T-helper 1 cell treated with Interleukin-12 subunit alpha and Interleukin-12 subunit beta and Interleukin-4 antibody, amounts not matched to agents 30 μg/mL and 1 μg/mL, for 36 hours (primary cell): ENCODE measurements at regions not wholly inside any gene's neighbourhood (a gene's known extent, or its start where the extent isn't known, plus 50 kb on each side); places are given as distances from the start of the nearest gene placed in this dataset.
"Not testable (repeated sequence)": the region's sequence is repeated elsewhere in the genome, so short reads cannot be mapped to it uniquely, and the experiment has no call there.

Experiments
- H3K27ac Mint-ChIP-seq: one replicate; pipeline ENCODE4 v1.8.0; 2021; ENCODE audit warnings: mild to moderate bottlenecking, mixed read lengths
- H3K27me3 Mint-ChIP-seq: one replicate; pipeline ENCODE4 v1.8.0; 2021; ENCODE audit warnings: low read depth, mixed read lengths
- H3K36me3 Mint-ChIP-seq: one replicate; pipeline ENCODE4 v1.8.0; 2021; ENCODE audit warnings: low read depth, mixed read lengths
- H3K4me1 Mint-ChIP-seq: one replicate; pipeline ENCODE4 v1.8.0; 2021; ENCODE audit warnings: low read depth, mixed read lengths
- H3K4me3 Mint-ChIP-seq: one replicate; pipeline ENCODE4 v1.8.0; 2021; ENCODE audit warnings: mild to moderate bottlenecking, moderate library complexity, mixed read lengths
- H3K9me3 Mint-ChIP-seq: one replicate; pipeline ENCODE4 v1.8.0; 2021; ENCODE audit warnings: mixed read lengths

DNA sequence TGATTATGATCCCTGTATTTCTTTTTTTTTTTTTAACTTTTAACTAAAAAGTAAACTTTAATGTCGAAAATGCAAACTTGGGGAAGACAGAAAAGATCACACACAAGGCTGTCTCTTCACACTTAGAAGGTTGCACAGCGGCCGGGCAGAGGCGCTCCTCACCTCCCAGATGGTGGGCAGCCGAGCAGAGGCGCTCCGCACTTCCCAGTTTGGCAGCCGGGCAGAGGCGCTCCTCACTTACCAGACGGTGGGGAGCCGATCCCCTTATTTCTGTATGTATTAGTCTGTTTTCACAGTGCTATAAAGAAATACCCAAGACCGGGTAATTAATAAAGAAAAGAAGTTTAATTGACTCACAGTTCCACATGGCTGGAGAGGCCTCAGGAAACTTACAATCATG, 805.6 kb upstream of the SPRY2 start:
- H3K4me1 Mint-ChIP-seq, H3K36me3 Mint-ChIP-seq, H3K27ac Mint-ChIP-seq, H3K9me3 Mint-ChIP-seq, H3K27me3 Mint-ChIP-seq, H3K4me3 Mint-ChIP-seq: not testable (repeated sequence)

DNA sequence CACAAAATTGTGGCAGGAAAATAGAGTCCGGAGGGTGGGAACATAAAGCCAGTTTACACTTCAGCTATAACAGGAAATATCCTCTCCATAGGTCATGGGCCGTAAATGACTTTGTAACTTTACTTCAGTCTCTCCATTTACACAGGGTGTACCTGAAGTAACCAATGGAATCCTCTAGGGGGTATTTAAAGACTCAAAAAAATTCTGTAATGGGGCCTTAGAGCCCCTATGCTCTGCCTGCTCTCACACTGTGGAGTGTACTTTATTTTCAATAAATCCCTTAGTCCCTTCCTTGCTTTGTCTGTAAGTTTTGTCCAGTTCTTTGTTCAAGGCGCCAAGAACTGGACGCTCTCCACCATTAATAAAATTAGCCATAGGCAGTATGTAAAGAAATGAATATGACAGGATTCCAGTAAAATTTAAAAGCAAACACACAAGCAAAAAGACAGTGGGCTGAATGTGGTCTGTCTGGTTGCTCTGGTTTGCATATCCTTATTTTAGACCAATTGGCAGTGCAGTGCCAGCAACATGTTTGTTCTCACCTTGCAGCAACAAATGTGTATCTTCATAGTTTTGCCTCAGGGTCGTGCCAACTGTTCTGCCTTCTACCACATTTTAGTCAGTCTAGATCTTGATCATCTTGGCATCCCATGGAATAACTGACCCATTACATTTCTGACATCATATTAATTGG, 801.5 kb upstream of the SPRY2 start:
- no peak overlapping the region for H3K4me3 Mint-ChIP-seq
- H3K36me3 Mint-ChIP-seq = no peaks in the 10 kb centered on the region
- H3K9me3 Mint-ChIP-seq = no peaks in the 10 kb centered on the region
- H3K27me3 Mint-ChIP-seq = no peaks in the 10 kb centered on the region
- H3K27ac Mint-ChIP-seq = no peak overlapping the region
- H3K4me1 Mint-ChIP-seq = no peaks in the 10 kb centered on the region

DNA sequence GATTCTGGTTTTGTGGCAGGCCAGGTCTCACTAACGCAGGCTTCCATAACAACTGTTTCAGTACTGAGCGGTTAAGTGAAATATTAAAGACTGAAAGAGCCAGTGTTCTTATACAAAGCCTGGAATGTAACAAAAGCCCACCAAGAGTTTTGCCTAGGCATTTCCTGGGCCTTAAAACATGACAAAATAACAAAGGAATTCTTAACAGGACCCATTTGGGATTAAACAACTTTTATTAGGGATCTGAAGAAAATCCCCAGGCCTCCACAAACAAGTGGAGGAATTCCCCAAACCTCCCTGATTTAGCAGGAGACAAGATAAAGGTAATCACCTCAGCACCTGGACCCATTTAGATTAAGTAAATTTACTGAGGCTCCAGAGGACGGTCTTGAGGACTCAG, 799.7 kb upstream of the SPRY2 start:
- Mint-ChIP-seq H3K27me3 (no peaks in the 10 kb centered on the region), H3K27ac (no peak overlapping the region), H3K9me3 (no peaks in the 10 kb centered on the region), H3K4me1 (no peaks in the 10 kb centered on the region), H3K4me3 (no peak overlapping the region), H3K36me3 (no peaks in the 10 kb centered on the region)

GRCh38 chr13:81139987-81140386, 799.1 kb upstream of the SPRY2 start:
- Mint-ChIP-seq H3K27me3 (no peaks in the 10 kb centered on the region), H3K9me3 (no peaks in the 10 kb centered on the region), H3K4me3 (no peak overlapping the region), H3K36me3 (no peaks in the 10 kb centered on the region), H3K4me1 (no peaks in the 10 kb centered on the region), H3K27ac (no peak overlapping the region)

DNA sequence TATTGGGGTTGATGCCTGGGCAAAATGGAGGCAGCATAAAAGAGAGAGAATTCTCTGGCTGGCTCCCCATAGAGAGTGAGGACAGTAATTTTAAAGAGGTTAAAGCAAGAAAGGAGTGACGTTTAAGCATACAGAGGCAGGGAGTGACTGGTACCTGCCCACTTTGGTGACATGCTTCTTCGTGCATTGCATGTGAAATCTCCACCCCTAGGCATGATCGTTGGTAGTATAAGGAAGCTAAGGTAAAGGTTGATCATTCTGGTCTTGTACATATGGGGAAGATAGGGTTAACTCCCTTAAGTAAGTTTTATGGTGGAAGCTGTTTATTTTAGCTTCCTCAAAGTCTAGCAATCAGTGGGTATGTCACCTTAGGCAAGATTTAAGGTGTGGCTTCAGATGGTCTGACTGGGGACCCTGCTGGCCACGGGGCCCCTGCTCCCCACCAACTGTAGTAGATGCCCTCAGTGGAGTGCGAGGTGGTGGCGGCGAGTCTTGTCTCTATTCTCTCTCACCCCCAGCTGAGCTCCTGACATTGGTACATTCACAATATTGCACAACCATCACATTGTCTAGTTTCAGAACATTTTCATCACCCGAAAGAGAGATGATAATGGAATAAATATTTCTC, 797.5 kb upstream of the SPRY2 start:
- no peaks in the 10 kb centered on the region for H3K4me1 Mint-ChIP-seq

GRCh38 chr13:81133066-81133465, 792.1 kb upstream of the SPRY2 start:
- no peak overlapping the region for H3K27ac Mint-ChIP-seq
- no peaks in the 10 kb centered on the region for H3K27me3 Mint-ChIP-seq
- H3K9me3 Mint-ChIP-seq = peaks cover 6% of the 10 kb centered on the region
- H3K4me1 Mint-ChIP-seq = no peaks in the 10 kb centered on the region
- H3K36me3 Mint-ChIP-seq = no peaks in the 10 kb centered on the region
- H3K4me3 Mint-ChIP-seq = no peak overlapping the region

More for the DNA sequence above, 797.5 kb upstream of the SPRY2 start:
- no peaks in the 10 kb centered on the region for H3K27me3 Mint-ChIP-seq
- no peaks in the 10 kb centered on the region for H3K9me3 Mint-ChIP-seq
- H3K36me3 Mint-ChIP-seq = no peaks in the 10 kb centered on the region
- H3K27ac Mint-ChIP-seq = no peak overlapping the region
- no peak overlapping the region for H3K4me3 Mint-ChIP-seq

DNA sequence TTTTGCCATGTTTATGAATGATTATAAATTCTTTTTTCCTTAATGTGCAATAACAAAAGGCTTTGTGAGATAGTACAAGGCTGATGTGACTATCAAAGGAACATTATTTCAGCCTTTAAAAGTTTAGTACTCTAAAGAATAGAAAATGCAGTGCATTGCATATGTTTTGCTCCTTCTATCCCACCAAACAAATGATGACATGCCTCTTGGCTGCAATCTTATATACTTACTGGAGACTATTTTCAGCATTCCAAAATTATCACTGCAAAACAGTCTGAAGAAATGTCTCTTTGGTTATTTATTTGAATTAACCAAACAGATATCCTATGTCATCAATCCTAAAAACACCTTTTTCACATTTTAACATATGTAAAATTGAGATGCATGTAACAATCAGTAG, 776.5 kb upstream of the SPRY2 start:
- H3K4me1 Mint-ChIP-seq = no peaks in the 10 kb centered on the region
- no peaks in the 10 kb centered on the region for H3K36me3 Mint-ChIP-seq
- H3K9me3 Mint-ChIP-seq = peaks cover 9% of the 10 kb centered on the region
- H3K27me3 Mint-ChIP-seq = no peaks in the 10 kb centered on the region
- H3K27ac Mint-ChIP-seq = no peak overlapping the region
- no peak overlapping the region for H3K4me3 Mint-ChIP-seq

DNA sequence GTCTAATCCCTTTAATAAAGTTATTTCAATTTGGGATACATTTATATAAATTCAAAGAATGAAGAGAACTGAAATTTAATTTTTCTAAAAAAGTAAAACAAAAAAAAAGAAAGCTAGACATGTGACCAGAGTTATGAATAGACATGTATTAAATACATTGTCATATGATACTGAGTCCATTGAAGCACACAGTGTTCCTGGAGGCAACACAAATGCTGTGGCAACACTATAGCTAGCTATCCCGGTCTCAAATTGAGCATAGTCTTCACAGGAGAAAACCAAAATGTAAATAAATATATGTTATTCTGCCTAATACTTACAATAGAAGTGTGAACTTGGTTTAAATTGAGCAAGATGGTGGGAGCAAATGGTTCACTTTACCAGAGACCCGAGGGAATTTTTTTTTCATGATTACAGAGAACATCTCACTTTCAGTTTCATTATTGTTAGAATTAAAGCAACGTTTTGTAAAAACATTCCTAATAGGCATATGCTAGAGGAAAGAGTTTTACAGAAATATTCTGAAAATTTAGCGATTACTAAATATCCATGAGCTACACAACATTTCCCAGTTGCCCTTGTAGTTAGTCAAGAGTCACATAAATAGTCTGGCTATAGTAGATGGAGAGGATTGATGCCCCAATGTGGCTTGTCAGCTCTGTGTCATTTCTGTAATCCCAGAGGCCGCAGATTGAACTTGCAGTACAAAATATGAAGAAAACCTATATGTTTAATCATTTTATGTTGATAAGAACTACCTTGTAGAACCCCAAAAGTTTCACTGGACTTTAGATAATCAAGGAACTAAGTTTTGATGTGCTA, 775.7 kb upstream of the SPRY2 start:
- H3K36me3 Mint-ChIP-seq = no peaks in the 10 kb centered on the region
- no peaks in the 10 kb centered on the region for H3K4me1 Mint-ChIP-seq
- peaks cover 9% of the 10 kb centered on the region for H3K9me3 Mint-ChIP-seq
- H3K27me3 Mint-ChIP-seq = no peaks in the 10 kb centered on the region
- H3K27ac Mint-ChIP-seq = no peak overlapping the region
- no peak overlapping the region for H3K4me3 Mint-ChIP-seq

- no peak overlapping the region for H3K27ac Mint-ChIP-seq
- H3K36me3 Mint-ChIP-seq = no peaks in the 10 kb centered on the region
- no peaks in the 10 kb centered on the region for H3K4me1 Mint-ChIP-seq
- H3K4me3 Mint-ChIP-seq = no peak overlapping the region
- no peaks in the 10 kb centered on the region for H3K9me3 Mint-ChIP-seq
- no peaks in the 10 kb centered on the region for H3K27me3 Mint-ChIP-seq
These were observed 768.1 kb upstream of the SPRY2 start for GRCh38 chr13:81109026-81109425.

DNA sequence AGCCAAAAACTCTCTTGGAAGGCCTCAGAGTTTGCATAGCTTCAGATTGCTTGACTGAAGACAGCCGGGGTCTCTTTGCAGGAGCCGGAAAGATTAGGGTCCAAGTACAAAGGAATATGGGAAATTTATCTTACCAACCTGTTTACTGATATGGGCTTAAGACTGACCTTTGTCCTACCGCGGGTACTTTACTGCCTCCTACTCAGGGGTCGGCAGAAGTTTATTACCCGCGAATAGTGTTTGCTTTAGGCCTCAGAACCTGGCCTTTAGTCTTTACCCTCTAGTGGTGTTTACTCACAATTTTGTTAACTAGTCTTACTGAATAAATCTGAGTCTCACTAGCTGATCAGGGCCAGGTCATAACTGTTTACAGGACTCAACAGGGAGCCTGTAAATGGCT, 765.4 kb upstream of the SPRY2 start:
- H3K27me3 Mint-ChIP-seq = no peaks in the 10 kb centered on the region
- no peak overlapping the region for H3K4me3 Mint-ChIP-seq
- H3K36me3 Mint-ChIP-seq = no peaks in the 10 kb centered on the region
- H3K9me3 Mint-ChIP-seq = no peaks in the 10 kb centered on the region
- no peak overlapping the region for H3K27ac Mint-ChIP-seq
- no peaks in the 10 kb centered on the region for H3K4me1 Mint-ChIP-seq

DNA sequence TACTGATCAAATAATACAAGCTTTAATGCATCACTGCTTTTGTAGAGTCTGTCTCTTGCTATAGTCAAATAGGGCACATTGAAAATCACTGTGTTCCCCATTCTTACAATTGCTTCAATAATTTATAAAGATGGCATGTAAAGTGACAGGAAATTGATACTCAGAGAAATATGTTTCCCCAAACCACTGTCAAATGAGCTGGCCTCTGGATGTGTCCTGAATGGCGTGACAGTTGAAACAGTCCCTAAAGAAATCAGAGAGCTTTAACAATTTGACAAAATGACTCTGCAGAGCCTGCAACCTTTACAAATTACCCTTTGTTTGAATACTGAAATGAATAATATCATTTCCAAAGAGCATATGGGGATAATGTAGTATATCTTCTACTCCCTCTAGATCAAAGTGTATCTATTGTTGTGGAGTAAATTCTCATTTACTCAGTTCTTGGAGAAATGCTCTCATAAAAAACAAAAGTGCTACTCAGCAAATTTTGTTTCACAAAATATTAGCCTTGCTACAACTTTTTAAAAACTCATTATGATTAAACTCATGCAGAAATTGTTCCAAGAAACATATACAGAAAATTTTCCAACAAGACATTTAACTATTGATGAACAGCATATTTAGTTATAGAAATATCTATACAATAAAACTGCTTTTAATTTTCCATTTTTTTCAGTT, 763.2 kb upstream of the SPRY2 start:
- Mint-ChIP-seq H3K4me3 (no peak overlapping the region), H3K9me3 (peaks cover 9% of the 10 kb centered on the region), H3K27ac (no peak overlapping the region), H3K27me3 (no peaks in the 10 kb centered on the region), H3K36me3 (no peaks in the 10 kb centered on the region), H3K4me1 (no peaks in the 10 kb centered on the region)

- not testable (repeated sequence) for H3K27me3 Mint-ChIP-seq, H3K4me1 Mint-ChIP-seq, H3K27ac Mint-ChIP-seq, H3K4me3 Mint-ChIP-seq, H3K36me3 Mint-ChIP-seq
- H3K9me3 Mint-ChIP-seq = peaks cover 18% of the 10 kb centered on the region
These were observed 761.1 kb upstream of the SPRY2 start for GRCh38 chr13:81102066-81102465.

DNA sequence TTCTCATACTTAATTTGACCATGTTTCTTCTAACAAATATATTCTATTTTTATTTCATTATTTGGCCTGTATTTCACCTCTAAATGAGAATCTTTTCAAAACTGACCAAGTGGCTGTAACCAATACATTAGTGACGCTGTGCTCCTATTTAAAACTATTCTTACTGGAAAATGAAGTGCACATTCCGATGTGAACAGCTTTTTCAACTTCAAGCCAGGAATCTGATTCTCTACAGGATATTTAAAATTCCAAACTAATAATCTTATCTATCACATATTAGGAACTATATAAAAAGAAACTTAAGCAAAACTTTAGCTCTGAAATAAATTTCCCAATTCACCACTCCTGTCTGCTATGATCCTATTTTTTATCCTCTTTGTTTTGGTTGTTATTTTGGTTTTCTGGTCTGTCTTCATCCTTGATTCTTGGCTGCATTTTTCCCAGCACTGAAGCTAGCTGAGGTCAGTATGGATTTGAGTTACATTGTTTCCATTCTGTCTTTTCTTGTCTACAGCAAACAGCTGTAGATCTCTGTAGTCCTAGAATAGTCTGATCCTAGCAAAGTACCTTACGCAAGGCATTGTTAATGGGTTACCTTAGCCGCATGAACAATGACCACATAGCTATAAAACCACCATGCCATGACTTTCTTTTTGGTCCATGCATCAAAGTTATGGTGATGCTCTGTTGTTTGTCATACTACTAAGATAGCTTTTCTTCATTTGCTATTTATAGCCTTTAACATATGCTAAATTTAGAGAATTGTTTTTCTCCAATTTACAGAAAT, 748.6 kb upstream of the SPRY2 start:
- Mint-ChIP-seq H3K9me3 (no peaks in the 10 kb centered on the region), H3K4me3 (no peak overlapping the region), H3K27ac (no peak overlapping the region), H3K36me3 (no peaks in the 10 kb centered on the region), H3K27me3 (no peaks in the 10 kb centered on the region), H3K4me1 (no peaks in the 10 kb centered on the region)

GRCh38 chr13:81080911-81081454, 740.1 kb upstream of the SPRY2 start:
- Mint-ChIP-seq H3K4me1 (no peaks in the 10 kb centered on the region), H3K36me3 (no peaks in the 10 kb centered on the region), H3K4me3 (no peak overlapping the region), H3K27ac (no peak overlapping the region), H3K27me3 (no peaks in the 10 kb centered on the region), H3K9me3 (no peaks in the 10 kb centered on the region)
